ENCODE measurements at regions not wholly inside any gene's neighbourhood (a gene's known extent, or its start where the extent isn't known, plus 50 kb on each side); places are given as distances from the start of the nearest gene placed in this dataset.

DNA sequence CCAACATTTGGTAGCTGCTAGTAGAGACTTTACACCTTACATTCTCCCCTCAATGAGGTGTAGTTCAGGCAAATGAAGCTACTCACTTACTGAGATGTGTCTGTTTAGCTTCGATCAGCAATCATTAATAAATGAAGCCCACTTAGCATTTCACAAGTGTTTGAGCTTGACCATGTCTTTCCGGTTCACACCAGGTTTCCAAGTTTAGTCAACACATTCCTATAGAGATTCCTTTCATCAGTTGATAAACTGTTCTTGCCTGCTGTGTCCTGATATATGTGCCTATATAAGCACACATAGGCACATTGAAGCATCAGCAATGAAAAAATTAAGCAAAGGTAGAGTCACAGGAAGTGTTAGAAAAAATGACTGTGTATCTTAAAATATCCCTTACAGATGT lies 150.0 kb downstream of the BTBD3 start:
- H3K9me3 ChIP-seq: peaks cover 0 to 12% (median 0%) of the 10 kb centered on the region in 11 donors
- no peaks in the 10 kb centered on the region for H3K4me1 ChIP-seq
- TF ChIP-seq, protein P1, sequence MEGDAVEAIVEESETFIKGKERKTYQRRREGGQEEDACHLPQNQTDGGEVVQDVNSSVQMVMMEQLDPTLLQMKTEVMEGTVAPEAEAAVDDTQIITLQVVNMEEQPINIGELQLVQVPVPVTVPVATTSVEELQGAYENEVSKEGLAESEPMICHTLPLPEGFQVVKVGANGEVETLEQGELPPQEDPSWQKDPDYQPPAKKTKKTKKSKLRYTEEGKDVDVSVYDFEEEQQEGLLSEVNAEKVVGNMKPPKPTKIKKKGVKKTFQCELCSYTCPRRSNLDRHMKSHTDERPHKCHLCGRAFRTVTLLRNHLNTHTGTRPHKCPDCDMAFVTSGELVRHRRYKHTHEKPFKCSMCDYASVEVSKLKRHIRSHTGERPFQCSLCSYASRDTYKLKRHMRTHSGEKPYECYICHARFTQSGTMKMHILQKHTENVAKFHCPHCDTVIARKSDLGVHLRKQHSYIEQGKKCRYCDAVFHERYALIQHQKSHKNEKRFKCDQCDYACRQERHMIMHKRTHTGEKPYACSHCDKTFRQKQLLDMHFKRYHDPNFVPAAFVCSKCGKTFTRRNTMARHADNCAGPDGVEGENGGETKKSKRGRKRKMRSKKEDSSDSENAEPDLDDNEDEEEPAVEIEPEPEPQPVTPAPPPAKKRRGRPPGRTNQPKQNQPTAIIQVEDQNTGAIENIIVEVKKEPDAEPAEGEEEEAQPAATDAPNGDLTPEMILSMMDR (IDR thresholded peaks at IDR 0.05): no peak
- intact Hi-C loops (cut with DNase I): no loop called here
- no peaks in the 10 kb centered on the region for H3K27me3 ChIP-seq
- H3K36me3 ChIP-seq: no peaks in the 10 kb centered on the region
- 58 to 74% methylated on average over 2 of the region's 2 CpGs for WGBS, 2 donors
- ATAC-seq (no peak), DNase-seq (no peak)
- no peak overlapping the region for H3K4me3 ChIP-seq
- no peak overlapping the region for H3K27ac ChIP-seq

DNA sequence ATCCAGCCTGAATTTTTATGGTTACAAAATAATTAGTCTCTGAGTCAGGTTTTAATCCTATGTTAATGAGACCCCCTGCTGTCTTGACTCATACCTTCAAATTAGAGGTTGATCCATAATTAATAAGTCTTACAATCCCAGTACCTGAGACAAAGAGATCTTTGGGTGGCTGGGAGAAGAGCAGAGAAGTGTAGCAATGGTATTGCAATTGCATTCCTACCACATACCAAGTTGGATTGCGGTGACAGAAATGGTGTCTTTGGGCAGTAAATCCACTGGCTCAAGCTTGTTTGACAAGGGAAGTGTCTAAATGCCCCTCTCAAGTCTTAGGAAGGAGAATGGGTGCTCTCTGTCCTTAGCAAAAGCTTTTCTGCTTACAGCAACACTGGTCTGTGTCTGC lies 150.4 kb downstream of the BTBD3 start:
- intact Hi-C loops (cut with DNase I): no loop called here
- Histone ChIP-seq H3K36me3 (no peaks in the 10 kb centered on the region), H3K9me3 (peaks cover 0 to 12% (median 0%) of the 10 kb centered on the region in 11 donors), H3K27me3 (no peaks in the 10 kb centered on the region), H3K27ac (no peak overlapping the region), H3K4me3 (no peak overlapping the region), H3K4me1 (no peaks in the 10 kb centered on the region)
- TF ChIP-seq, protein P1 (IDR thresholded peaks at IDR 0.05): no peak
- WGBS, 2 donors: 57 to 76% methylated on average over 1 of the region's 1 CpG
- ATAC-seq (no peak), DNase-seq (no peak)

DNA sequence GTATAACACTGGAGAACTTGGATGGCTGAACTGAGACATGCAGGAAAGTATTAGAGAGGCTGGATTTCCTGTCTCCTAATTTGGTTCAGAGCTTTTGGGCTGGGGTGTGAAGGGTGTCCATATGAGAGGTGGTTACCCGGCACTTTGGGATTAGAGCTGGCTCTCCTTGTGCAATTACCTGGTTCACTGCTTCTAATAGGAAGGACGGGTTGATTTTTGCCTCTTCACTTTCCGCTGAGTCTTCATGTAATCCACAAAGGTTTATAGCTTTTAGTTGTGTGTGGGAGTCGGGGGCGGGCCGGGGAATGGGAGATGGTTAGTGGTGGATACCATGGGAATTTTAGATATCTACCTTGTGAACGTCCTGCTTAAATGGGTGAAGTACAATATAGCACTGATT lies 151.5 kb downstream of the BTBD3 start:
- intact Hi-C loops (cut with DNase I): no loop called here
- no peaks in the 10 kb centered on the region for H3K4me1 ChIP-seq
- peaks cover 0 to 12% (median 0%) of the 10 kb centered on the region in 11 donors for H3K9me3 ChIP-seq
- TF ChIP-seq, protein P1 (IDR thresholded peaks at IDR 0.05): no peak
- H3K27ac ChIP-seq: no peak overlapping the region
- WGBS, 2 donors: 95% methylated on average over 7 of the region's 7 CpGs
- H3K27me3 ChIP-seq: no peaks in the 10 kb centered on the region
- no peak overlapping the region for H3K4me3 ChIP-seq
- no peaks in the 10 kb centered on the region for H3K36me3 ChIP-seq
- ATAC-seq (no peak), DNase-seq (no peak)

DNA sequence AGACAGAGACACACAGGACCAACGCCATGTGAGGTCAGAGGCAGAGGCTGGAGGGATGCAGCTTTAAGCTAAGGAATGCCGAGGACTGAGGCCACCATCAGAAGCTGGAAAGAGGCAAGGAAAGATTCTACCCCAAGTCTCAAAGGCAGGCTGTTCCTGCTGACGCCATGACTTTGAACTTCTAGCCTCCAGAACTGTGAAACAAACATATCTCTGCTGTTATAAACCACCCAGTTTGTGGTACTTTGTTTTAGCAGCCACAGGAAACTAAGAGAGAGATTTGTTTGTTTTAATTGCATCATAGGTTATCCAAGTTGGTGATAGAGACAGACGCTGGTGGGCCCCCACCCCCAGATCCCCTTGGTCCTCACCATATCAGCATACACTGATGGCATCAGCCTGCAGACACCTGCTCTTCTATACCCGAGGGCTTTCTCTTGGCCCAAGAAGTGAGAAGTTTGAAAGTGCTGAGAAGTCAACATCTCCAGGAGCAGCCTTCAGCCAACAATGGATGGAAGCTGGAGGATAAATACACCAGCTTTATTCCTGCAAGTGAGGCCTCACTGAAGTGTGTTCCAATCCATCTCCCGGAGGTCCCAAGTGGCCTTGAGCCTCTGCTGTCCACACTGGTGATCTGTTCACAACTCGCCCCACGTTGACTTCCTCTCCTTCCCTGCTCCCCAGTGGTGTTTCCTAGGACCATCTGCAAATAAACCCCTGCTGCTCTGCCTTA lies 154.7 kb downstream of the BTBD3 start:
- DNase-seq: peak in 1 of 2 donors; percentile 28
- WGBS, 2 donors: 65 to 70% methylated on average over 8 of the region's 8 CpGs
- TF ChIP-seq, protein P1 (IDR thresholded peaks at IDR 0.05): no peak
- H3K4me3 ChIP-seq: no peak overlapping the region
- intact Hi-C loops (cut with DNase I): no loop called here
- no peaks in the 10 kb centered on the region for H3K36me3 ChIP-seq
- H3K27ac ChIP-seq: no peak overlapping the region
- no peaks in the 10 kb centered on the region for H3K9me3 ChIP-seq
- ATAC-seq: peak in 7 of 8 donors; percentile 62 to 86 (median 73)
- H3K4me1 ChIP-seq: no peaks in the 10 kb centered on the region
- no peaks in the 10 kb centered on the region for H3K27me3 ChIP-seq

Measured in heart right ventricle (tissue), 16 donors.